Liver (tissue), 8 donors: ENCODE measurements at regions not wholly inside any gene's neighbourhood (a gene's known extent, or its start where the extent isn't known, plus 50 kb on each side); places are given as distances from the start of the nearest gene placed in this dataset.

Experiments
- DNase-seq: peaks from one replicate; pipeline ENCODE4 v3.0.0-alpha.2; 2017; ENCODE audit warnings: low spot score
- H3K27ac ChIP-seq, 2 donors: one replicate each; pipeline ENCODE4 v1.7.0; 2013; ENCODE audit warnings: inconsistent platforms in 2 of 2, low read length in 2 of 2, control low read depth in 1 of 2, low read depth in 1 of 2, mild to moderate bottlenecking in 1 of 2
- H3K27me3 ChIP-seq, 4 donors: one replicate each; pipeline versions ENCODE4 v1.6.1 to v1.7.0; 2013; ENCODE audit warnings: low read length in 3 of 4, inconsistent platforms in 1 of 4, mild to moderate bottlenecking in 1 of 4, moderate library complexity in 1 of 4; ENCODE audit not compliant: control insufficient read depth in 4 of 4, insufficient read depth in 4 of 4
- H3K36me3 ChIP-seq, 4 donors: one replicate each; pipeline versions ENCODE4 v1.6.1 to v1.7.0; 2013; ENCODE audit warnings: low read length in 3 of 4, mild to moderate bottlenecking in 3 of 4, low read depth in 1 of 4, moderate library complexity in 1 of 4; ENCODE audit not compliant: control insufficient read depth in 4 of 4, insufficient read depth in 3 of 4
- H3K4me1 ChIP-seq, 4 donors: one replicate each; pipeline versions ENCODE4 v1.6.1 to v1.7.0; 2013; ENCODE audit warnings: low read length in 3 of 4, mild to moderate bottlenecking in 3 of 4, moderate library complexity in 1 of 4; ENCODE audit not compliant: control insufficient read depth in 4 of 4, insufficient read depth in 4 of 4
- H3K4me3 ChIP-seq, 3 donors: one replicate each; pipeline versions ENCODE4 v1.6.1 to v1.7.0; 2013; ENCODE audit warnings: low read length in 3 of 3, control low read depth in 1 of 3, low read depth in 1 of 3, mild to moderate bottlenecking in 1 of 3
- H3K9ac ChIP-seq, 2 donors: one replicate each; pipeline ENCODE4 v1.7.0; 2013; ENCODE audit warnings: low read length in 2 of 2, mild to moderate bottlenecking in 2 of 2, moderate library complexity in 2 of 2, control low read depth in 1 of 2, low read depth in 1 of 2
- H3K9me3 ChIP-seq, 4 donors: one replicate each; pipeline versions ENCODE4 v1.6.1 to v1.7.0; 2013; ENCODE audit warnings: low read length in 3 of 4; ENCODE audit not compliant: control insufficient read depth in 4 of 4
- ATF3 ChIP-seq: IDR thresholded peaks from 2 replicates; pipeline ENCODE4 v1.6.1; 2016; ENCODE audit warnings: antibody characterized with exemption
- CTCF ChIP-seq: fragments of 150-350 bp; IDR thresholded peaks from 2 replicates; pipeline ENCODE4 v1.5.1; 2017; ENCODE audit warnings: improper control_type of control experiment, low read depth, low read length; ENCODE audit not compliant: missing input control
- EGR1 ChIP-seq, 2 donors: IDR thresholded peaks; 2 replicates each; pipeline ENCODE4 v1.6.1; 2016 to 2018; ENCODE audit warnings: antibody characterized with exemption in 2 of 2, low read depth in 2 of 2
- FOXA1 ChIP-seq: IDR thresholded peaks from 2 replicates; pipeline ENCODE4 v1.6.1; 2016; ENCODE audit warnings: antibody characterized with exemption
- FOXA2 ChIP-seq: IDR thresholded peaks from 2 replicates; pipeline ENCODE4 v1.6.1; 2016; ENCODE audit warnings: antibody characterized with exemption
- GABPA ChIP-seq, 2 donors: IDR thresholded peaks in 1 of 2; conservative IDR thresholded peaks in 1 of 2; 2 replicates each; pipeline ENCODE4 v1.6.1; 2016; ENCODE audit warnings: antibody characterized with exemption in 2 of 2, mild to moderate bottlenecking in 1 of 2, moderate library complexity in 1 of 2
- HNF4A ChIP-seq, 2 donors: conservative IDR thresholded peaks; 2 replicates each; pipeline ENCODE4 v1.6.1; 2016; ENCODE audit warnings: antibody characterized with exemption in 2 of 2, mild to moderate bottlenecking in 2 of 2
- HNF4G ChIP-seq: IDR thresholded peaks from 2 replicates; pipeline ENCODE4 v1.6.1; 2016; ENCODE audit warnings: antibody characterized with exemption
- JUND ChIP-seq, 2 donors: IDR thresholded peaks; 2 replicates each; pipeline ENCODE4 v1.6.1; 2016; ENCODE audit warnings: antibody characterized with exemption in 2 of 2
- MAX ChIP-seq: IDR thresholded peaks from 2 replicates; pipeline ENCODE4 v1.6.1; 2016; ENCODE audit warnings: antibody characterized with exemption
- NR2F2 ChIP-seq: IDR thresholded peaks from 2 replicates; pipeline ENCODE4 v1.6.1; 2016; ENCODE audit warnings: antibody characterized with exemption
- RAD21 ChIP-seq, 2 donors: IDR thresholded peaks; 2 replicates each; pipeline ENCODE4 v1.6.1; 2016; ENCODE audit warnings: antibody characterized with exemption in 2 of 2, mild to moderate bottlenecking in 2 of 2
- RXRA ChIP-seq, 2 donors: IDR thresholded peaks; 2 replicates each; pipeline ENCODE4 v1.6.1; 2017 to 2018; ENCODE audit warnings: antibody characterized with exemption in 2 of 2, mild to moderate bottlenecking in 1 of 2
- SP1 ChIP-seq: IDR thresholded peaks from 2 replicates; pipeline ENCODE4 v1.6.1; 2018; ENCODE audit warnings: antibody characterized with exemption, mild to moderate bottlenecking
- TAF1 ChIP-seq: conservative IDR thresholded peaks from 2 replicates; pipeline ENCODE4 v1.6.1; 2016; ENCODE audit warnings: antibody characterized with exemption, mild to moderate bottlenecking
- YY1 ChIP-seq: IDR thresholded peaks from 2 replicates; pipeline ENCODE4 v1.6.1; 2016; ENCODE audit warnings: antibody characterized with exemption, mild to moderate bottlenecking
- ZBTB33 ChIP-seq: IDR thresholded peaks from 2 replicates; pipeline ENCODE4 v1.6.1; 2016; ENCODE audit warnings: antibody characterized with exemption
- WGBS: extraction: QIAGEN DNeasy Blood & Tissue Kit; methylation state at CpG from one replicate; pipeline ENCODE4 v1.1.7; 2013; 5-methylcytosine and 5-hydroxymethylcytosine counted together
- TF ChIP-seq, protein P1 (sequence below): IDR thresholded peaks from 2 replicates; pipeline ENCODE4 v1.6.1; 2016; ENCODE audit warnings: antibody characterized with exemption, mild to moderate bottlenecking
- donor health status: healthy.
- donor health status: healthy.
- donor health status: healthy.
- donor health status: healthy.
- donor health status: healthy.

DNA sequence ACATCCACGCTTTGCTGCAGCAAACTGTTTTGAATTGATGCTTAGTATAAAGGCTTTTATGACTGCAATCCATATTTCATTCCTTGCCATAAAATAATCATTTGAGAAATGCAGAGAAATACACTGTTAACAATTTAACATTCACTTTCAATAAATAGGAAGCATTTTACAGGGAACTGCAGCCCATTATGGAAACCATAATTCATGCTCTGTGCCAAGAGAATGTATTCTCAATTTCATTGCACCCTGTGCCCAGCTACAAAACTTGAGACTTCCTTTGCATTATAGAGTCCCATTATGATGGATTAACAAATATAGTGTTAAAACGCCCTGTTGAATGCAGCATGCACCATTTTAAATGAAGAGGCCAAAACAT is 134.0 kb downstream of the MED10 start:
- Histone ChIP-seq H3K27me3 (no peaks in the 10 kb centered on the region), H3K36me3 (no peaks in the 10 kb centered on the region), H3K9me3 (peaks cover 0 to 2% (median 0%) of the 10 kb centered on the region in 4 donors), H3K4me3 (no peak overlapping the region), H3K9ac (no peak overlapping the region), H3K27ac (no peak overlapping the region), H3K4me1 (no peaks in the 10 kb centered on the region)
- 61% methylated on average over 2 of the region's 2 CpGs for WGBS
- DNase-seq = no peak
- no peak for TF ChIP-seq ZBTB33
- no peak for TF ChIP-seq FOXA1
- TF ChIP-seq HNF4A (conservative IDR thresholded peaks at IDR 0.05) = no peak
- TF ChIP-seq FOXA2 = no peak
- no peak for TF ChIP-seq JUND (IDR thresholded peaks at IDR 0.05)
- TF ChIP-seq YY1 = no peak
- TF ChIP-seq NR2F2 = no peak
- TF ChIP-seq MAX = no peak
- TF ChIP-seq EGR1 (IDR thresholded peaks at IDR 0.05; ENCODE audit: low read depth in 2 of 2) = no peak
- no peak for TF ChIP-seq RXRA (IDR thresholded peaks at IDR 0.05)
- no peak for TF ChIP-seq RAD21 (IDR thresholded peaks at IDR 0.05)
- no peak for TF ChIP-seq CTCF
- TF ChIP-seq SP1 = no peak
- TF ChIP-seq HNF4G = no peak
- no peak for TF ChIP-seq ATF3
- TF ChIP-seq TAF1 = no peak

- no peaks in the 10 kb centered on the region for H3K4me1 ChIP-seq
- no peak overlapping the region for H3K27ac ChIP-seq
- H3K4me3 ChIP-seq = no peak overlapping the region
- no peak overlapping the region for H3K9ac ChIP-seq
- H3K9me3 ChIP-seq = peaks cover 0 to 2% (median 0%) of the 10 kb centered on the region in 4 donors
- DNase-seq = no peak
- 84% methylated on average over 5 of the region's 5 CpGs for WGBS
- no peaks in the 10 kb centered on the region for H3K36me3 ChIP-seq
- no peaks in the 10 kb centered on the region for H3K27me3 ChIP-seq
- no peak for TF ChIP-seq TAF1
- no peak for TF ChIP-seq MAX
- no peak for TF ChIP-seq EGR1 (IDR thresholded peaks at IDR 0.05; ENCODE audit: low read depth in 2 of 2)
- TF ChIP-seq, protein P1, sequence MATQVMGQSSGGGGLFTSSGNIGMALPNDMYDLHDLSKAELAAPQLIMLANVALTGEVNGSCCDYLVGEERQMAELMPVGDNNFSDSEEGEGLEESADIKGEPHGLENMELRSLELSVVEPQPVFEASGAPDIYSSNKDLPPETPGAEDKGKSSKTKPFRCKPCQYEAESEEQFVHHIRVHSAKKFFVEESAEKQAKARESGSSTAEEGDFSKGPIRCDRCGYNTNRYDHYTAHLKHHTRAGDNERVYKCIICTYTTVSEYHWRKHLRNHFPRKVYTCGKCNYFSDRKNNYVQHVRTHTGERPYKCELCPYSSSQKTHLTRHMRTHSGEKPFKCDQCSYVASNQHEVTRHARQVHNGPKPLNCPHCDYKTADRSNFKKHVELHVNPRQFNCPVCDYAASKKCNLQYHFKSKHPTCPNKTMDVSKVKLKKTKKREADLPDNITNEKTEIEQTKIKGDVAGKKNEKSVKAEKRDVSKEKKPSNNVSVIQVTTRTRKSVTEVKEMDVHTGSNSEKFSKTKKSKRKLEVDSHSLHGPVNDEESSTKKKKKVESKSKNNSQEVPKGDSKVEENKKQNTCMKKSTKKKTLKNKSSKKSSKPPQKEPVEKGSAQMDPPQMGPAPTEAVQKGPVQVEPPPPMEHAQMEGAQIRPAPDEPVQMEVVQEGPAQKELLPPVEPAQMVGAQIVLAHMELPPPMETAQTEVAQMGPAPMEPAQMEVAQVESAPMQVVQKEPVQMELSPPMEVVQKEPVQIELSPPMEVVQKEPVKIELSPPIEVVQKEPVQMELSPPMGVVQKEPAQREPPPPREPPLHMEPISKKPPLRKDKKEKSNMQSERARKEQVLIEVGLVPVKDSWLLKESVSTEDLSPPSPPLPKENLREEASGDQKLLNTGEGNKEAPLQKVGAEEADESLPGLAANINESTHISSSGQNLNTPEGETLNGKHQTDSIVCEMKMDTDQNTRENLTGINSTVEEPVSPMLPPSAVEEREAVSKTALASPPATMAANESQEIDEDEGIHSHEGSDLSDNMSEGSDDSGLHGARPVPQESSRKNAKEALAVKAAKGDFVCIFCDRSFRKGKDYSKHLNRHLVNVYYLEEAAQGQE = no peak
- no peak for TF ChIP-seq NR2F2
- TF ChIP-seq FOXA2 = no peak
- TF ChIP-seq CTCF = no peak
- TF ChIP-seq ATF3 = no peak
- TF ChIP-seq RAD21 (IDR thresholded peaks at IDR 0.05) = no peak
- TF ChIP-seq SP1 = no peak
- no peak for TF ChIP-seq JUND (IDR thresholded peaks at IDR 0.05)
- TF ChIP-seq ZBTB33 = no peak
- TF ChIP-seq GABPA (IDR thresholded peaks at IDR 0.05 in 1 of 2, conservative IDR thresholded peaks at IDR 0.05 in 1 of 2) = no peak
- no peak for TF ChIP-seq RXRA (IDR thresholded peaks at IDR 0.05)
- no peak for TF ChIP-seq FOXA1
These were observed 134.5 kb downstream of the MED10 start for GRCh38 chr5:6243706-6244338.
